Kidney capillary endothelial cell (primary cell): ENCODE measurements at regions not wholly inside any gene's neighbourhood (a gene's known extent, or its start where the extent isn't known, plus 50 kb on each side); places are given as distances from the start of the nearest gene placed in this dataset.
"Not testable (repeated sequence)": the region's sequence is repeated elsewhere in the genome, so short reads cannot be mapped to it uniquely, and the experiment has no call there.

Source experiments
- DNase-seq: peaks from one replicate; pipeline ENCODE4 v3.0.0-alpha.2; 2018; ENCODE audit warnings: low spot score

DNA sequence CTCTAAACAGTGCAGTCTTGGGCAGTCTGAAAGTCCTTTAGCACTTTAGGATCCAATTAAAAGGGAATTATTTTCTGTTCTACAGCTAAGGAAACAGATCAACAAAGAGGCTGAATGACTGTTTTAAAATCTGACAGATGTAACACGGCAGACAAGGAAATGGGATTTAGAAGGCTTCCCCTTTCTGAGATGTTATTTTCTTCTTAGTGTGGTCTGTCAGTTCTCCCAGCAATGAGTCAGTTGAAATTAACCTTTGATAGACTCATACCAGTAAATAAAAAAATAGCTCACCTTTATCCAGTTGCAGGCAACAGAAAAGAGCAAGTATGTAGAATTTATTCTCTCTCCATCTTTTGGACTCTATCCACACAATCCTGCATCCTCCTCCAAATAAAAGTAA, 98.1 kb downstream of the NEDD1 start:
- DNase-seq: no peak

DNA sequence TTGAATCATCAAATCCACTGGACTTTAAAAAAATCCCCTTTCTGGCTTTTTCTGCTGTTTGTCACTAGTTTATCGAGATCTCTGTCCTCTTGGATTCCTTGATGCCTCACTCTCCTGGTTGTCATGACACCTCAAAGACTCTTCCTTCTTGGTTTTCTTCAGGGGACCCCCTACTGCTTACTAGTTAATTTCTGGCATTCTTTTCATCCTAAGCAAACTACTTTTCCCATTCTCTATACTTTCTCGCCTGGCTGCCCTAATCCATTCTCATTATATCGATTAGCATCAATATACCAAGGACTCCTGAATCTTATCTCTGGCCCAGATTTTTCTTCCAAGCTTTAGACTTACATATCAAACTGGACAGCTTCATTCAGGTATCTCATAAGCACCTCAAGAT, 98.6 kb downstream of the NEDD1 start:
- no peak for DNase-seq

DNA sequence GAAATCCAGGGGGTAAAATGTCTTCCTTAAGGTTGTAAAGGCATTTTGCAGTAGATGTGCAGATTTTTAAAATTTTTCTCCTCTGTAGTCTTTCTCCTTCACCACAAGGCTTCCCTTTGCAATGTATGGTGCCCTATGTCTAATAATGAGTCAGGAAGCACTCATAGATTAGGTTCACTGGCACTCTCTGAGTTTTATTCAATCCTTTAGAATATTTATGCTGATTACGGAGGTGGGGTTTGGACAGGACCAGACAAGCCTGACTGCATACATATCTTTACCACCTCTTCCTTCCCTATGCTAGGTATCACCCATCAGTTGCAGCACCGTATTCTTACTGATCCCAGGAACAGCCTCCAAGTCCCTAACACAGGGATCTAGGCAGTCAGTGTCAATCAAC, 99.5 kb downstream of the NEDD1 start:
- DNase-seq: no peak

DNA sequence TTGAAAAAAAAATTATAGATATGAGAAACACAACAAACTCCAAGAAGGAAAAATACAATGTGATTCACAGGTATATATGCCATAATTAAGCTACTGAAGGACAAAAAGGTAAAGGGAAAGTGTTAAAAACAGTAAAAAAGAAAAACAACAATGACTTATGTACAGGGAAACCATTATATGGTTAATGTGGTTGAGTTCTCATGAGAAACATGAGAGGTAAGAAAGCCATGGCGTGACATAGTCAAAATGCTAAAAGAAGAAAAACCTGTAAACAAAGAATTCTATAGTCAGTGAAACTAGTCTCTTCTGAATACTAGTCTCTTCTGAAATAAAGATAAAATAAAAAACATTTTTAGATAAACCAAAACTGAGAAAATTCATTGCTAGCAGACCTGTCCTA, 109.1 kb downstream of the NEDD1 start:
- DNase-seq: no peak

DNA sequence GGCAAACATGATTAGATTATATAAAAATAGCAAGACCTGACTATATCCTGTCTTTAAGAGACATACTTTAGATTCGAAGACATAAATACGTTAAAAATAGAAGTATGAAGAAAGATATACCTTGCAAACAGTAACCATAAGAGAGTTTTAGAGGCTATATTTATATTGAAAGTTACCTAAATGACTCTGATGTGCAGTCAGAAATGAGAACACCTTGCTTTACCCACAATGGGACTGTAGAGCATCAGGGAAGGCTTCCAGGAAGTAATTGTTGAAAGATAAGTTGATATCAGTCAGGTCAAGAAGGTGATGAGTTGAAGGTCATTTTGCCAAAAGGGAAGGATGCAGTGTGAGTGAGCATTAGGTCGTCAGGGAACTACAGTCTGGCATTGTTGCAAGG, 110.2 kb downstream of the NEDD1 start:
- no peak for DNase-seq

GRCh38 chr12:97022536-97023230, 115.6 kb downstream of the NEDD1 start:
- no peak for DNase-seq

GRCh38 chr12:97024393-97024792, 117.3 kb downstream of the NEDD1 start:
- no peak for DNase-seq

DNA sequence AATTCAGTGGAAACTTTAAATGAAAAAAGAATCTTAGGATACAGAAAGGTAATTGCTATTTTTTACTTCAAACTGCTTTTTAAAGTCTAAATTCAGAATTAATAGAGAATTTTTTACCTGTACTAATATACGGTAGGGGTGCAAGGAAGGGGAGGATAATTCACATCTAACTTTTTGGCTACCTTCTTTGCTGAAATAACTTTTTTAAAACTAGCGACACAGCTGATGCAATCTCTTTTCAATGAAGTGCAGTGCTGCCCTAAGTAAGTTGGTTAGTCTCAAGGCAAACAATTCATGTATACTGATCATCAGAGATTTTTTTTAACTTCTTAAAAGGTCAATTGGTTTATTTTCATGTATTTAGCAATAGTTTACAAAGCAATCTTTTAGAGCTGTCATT, 119.8 kb downstream of the NEDD1 start:
- DNase-seq: no peak

DNA sequence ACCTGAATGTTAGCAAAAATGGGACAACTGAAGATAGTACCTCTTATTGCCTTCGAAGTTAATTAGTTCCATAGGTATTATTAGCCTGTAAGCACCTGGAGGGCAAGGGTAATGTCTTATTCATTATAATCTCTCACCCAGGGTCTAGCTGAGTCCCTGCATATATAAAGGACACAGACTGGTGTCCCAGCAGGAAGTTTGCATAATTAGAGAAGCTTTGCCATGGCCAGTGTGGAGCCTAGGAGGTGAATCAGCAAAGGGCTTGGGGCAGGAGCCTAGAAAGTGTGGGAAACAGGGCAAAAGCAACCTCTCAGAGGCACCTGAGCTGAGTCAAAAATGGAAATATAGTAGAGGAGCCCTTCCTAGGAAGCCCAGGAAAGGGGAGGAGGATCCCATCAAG, 120.4 kb downstream of the NEDD1 start:
- no peak for DNase-seq

DNA sequence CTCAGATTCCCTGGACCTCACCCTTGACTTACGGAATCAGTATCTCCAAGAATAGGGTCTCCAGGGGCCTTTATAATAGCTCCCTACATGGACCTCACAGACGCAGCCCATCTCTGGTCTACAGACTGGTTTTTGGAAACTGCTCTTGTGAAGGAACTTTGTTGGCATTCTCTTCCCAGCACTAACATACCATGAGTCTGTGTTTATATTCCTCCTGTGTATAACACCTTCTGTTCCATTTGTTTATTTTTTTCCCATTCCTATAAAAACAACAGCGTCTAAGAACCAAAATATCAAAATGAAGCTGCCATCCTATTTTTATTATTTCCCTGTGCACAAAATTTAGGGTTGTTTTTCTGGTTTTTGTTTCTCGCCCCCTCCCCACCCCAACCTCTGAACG, 131.1 kb downstream of the NEDD1 start:
- no peak for DNase-seq

DNA sequence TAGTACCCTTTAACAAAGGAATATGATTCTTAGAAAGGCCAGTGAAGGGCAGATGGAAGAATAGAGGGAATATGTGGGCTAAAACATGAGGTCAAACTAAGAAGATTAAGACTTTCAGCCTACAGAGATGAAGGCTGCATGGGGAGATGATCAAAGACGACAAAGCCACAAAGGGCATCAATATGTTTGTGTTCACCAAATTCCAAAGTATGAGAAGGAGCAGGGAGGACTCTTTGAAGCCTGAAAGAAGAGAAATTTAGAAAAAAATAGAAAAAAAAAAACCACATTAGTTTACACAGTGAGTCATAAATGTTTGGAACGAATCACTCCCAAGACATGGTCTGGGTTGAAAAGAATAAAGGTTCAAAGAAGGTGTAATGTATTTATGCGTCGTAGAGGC, 131.8 kb downstream of the NEDD1 start:
- DNase-seq: no peak

DNA sequence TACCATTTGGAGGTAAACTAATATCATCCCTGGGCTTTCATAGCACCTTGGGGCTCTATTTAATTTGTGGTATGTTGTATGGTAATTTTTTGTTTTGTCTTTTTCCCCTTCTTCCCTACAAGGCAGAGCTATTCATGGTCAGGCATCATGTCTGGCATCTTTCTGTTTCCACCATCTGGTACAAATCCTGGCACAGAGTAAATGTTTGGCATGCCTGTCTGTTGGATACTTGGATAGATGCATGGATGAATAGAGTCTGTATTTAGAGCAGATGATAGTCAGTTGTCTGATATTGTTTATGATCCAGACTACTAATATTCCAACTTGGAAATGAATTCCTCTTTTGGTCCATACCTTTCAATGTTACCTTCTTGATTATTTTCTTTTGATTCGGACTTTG, 139.8 kb downstream of the NEDD1 start:
- DNase-seq: no peak

DNA sequence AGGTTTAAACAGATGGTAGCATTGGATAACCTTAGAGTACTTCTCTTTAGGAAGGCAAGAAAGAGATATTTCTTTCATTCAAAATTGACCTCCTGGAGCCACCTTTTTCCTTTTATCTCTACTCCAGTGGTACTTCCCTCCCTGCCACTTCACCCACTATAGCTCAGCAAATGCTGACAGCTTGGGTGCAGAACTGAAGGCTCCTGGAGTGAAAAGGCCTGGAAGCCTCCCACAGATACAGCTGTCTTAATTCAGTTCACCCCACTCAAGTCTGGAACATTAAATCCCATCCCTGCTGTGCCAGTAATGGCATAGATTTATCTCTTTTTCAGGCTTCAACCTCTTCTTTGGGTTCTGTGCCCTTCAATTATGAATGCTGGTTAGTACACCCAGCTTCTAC, 140.3 kb downstream of the NEDD1 start:
- no peak for DNase-seq

- no peak for DNase-seq
Observed at GRCh38 chr12:97048421-97049035, 141.5 kb downstream of the NEDD1 start.

- no peak for DNase-seq
Observed at GRCh38 chr12:97050509-97050908, 143.5 kb downstream of the NEDD1 start.

GRCh38 chr12:97051341-97051740, 144.3 kb downstream of the NEDD1 start:
- DNase-seq: no peak

GRCh38 chr12:97061171-97061570, 154.1 kb downstream of the NEDD1 start:
- DNase-seq: no peak

- DNase-seq: no peak
Observed at GRCh38 chr12:97063292-97063935, 156.4 kb downstream of the NEDD1 start.

DNA sequence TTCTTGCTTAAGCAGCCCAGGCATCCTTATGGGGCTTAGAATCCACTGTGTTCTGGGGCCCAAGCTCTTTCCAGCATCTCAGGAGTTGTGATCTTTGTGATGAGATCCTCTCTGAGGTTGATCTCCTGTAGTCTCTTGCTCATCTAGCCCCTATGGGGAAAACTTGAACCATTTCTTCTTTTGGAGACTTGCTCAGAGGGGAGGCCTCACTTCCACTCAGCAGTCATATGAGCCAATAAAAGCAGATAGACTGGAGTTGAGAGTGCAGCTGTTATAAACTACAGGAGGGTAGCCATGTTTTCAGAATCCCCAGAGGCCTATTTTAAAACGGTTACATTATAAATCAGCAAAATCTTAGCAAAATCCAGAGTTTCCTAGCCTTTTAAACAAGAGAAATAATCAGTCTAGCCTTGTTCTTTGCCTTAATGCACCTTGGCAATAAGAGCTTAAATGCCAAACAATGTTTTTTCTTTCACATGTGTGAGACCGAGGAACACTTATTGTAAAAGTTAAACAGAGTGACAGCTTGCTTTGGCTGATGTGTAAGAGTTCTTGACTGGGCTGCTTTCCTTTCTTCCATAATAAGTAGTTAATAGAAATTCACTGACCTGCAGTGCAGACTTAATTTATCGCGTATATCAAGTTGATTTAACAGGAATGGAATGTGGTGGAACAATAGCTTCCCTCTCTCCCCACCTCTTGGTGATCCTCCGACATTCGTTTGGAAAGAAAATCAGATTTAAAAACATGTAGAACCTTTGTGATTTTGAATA, 168.3 kb downstream of the NEDD1 start:
- peak; percentile 2 for DNase-seq

DNA sequence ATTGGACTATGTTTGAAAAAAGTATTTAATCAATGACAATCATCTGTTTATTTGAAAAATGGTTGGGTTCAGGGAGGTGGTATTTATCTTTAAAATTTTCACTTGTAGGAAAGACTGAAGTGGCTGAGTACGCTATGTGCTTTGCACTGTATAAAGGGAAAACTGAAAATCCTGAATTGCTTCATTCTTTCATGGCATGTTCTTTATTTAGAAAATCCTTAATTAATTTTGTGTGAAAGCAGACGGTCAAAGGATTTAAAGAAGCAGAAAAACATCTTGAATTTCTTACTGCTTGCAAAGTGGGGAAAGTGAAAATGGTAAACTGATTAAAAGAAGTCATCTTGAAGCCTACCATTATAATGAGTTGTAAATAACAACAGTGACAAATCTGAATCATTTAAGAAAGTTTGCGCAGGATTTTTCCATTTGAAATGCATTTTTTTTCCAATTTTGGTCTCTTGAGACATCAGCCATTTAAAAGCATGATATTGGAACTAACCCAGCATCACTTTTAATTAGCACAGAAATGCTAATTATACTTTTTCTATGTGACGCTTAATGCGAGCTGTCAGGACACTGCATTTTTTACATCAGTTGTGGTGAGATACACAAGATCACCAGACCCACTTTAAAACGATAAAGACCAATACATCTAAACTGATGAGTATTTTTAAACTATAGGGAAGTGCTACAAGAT, 169.0 kb downstream of the NEDD1 start:
- DNase-seq: no peak

DNA sequence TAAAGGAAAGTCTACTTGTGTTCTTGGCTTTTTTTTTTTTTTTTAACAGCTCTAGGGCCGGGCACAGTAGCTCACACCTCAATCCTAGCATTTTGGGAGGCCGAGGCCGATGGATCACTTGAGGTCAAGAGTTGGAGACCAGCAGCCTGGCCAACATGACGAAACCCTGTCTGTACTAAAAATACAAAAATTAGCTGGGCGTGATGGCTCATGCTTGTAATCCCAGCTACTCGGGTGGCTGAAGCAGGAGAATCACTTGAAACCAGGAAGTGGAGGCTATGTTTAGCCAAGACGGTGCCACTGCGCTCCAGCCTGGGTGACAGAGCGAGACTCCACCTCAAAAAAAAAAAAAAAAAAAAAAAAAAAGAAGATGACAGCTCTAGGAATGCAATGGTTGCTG, 169.9 kb downstream of the NEDD1 start:
- not testable (repeated sequence) for DNase-seq

DNA sequence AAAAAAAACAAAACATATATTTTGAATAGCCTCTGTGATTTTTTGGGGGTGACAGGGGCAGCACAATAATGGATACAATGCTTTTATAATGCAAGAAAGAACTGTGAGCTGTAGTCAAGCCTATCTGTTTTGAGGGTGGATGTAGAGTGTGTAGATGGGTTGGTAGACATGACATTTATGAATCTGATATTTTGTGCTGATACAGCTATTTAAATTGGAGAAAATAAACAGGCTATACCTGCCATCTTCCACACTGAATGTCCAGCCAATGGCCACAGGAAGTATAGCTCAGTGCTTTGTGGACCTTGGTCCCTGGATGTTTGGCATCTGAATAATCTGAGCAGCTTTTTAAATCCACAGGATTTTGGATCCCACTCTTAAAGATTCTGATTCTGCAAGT, 175.0 kb downstream of the NEDD1 start:
- no peak for DNase-seq
